GM23248 (cell line): ENCODE measurements at regions not wholly inside any gene's neighbourhood (a gene's known extent, or its start where the extent isn't known, plus 50 kb on each side); places are given as distances from the start of the nearest gene placed in this dataset.

Experiments used
- EZH2 ChIP-seq: fragments of 200-600 bp; sonication (generic); IDR thresholded peaks from 2 replicates; pipeline ENCODE4 v1.6.1; 2018; ENCODE audit warnings: antibody characterized with exemption, mild to moderate bottlenecking; ENCODE audit not compliant: insufficient read depth, poor library complexity, severe bottlenecking
- EZH2phosphoT487 ChIP-seq: fragments of 200-600 bp; sonication (generic); IDR thresholded peaks from 2 replicates; pipeline ENCODE4 v1.6.1; 2018; ENCODE audit warnings: antibody characterized with exemption, moderate library complexity, mild to moderate bottlenecking, low read depth; ENCODE audit not compliant: insufficient read depth

- TF ChIP-seq EZH2 (no peak), EZH2phosphoT487 (no peak)
Observed at GRCh38 chr6:6771224-6771945, 182.9 kb downstream of the LY86 start.
